ENCODE measurements at regions not wholly inside any gene's neighbourhood (a gene's known extent, or its start where the extent isn't known, plus 50 kb on each side); places are given as distances from the start of the nearest gene placed in this dataset.

- TF ChIP-seq CEBPB (IDR thresholded peaks at IDR 0.05; ENCODE audit: low read depth, low read length) (no peak), MXI1 (IDR thresholded peaks at IDR 0.05; ENCODE audit: borderline replicate concordance, low read depth, low read length) (no peak), CTCF (conservative IDR thresholded peaks at IDR 0.05; ENCODE audit: low read depth, low read length) (no peak), POLR2A (IDR thresholded peaks at IDR 0.05; ENCODE audit: low read depth, low read length) (no peak), ELK1 (IDR thresholded peaks at IDR 0.05; ENCODE audit: borderline replicate concordance, low read depth, low read length) (no peak), RCOR1 (IDR thresholded peaks at IDR 0.05; ENCODE audit: insufficient replicate concordance, low read length) (no peak), RFX5 (IDR thresholded peaks at IDR 0.05; ENCODE audit: low read depth, low read length) (no peak), RAD21 (IDR thresholded peaks at IDR 0.05; ENCODE audit: low read length) (no peak), MAZ (IDR thresholded peaks at IDR 0.05; ENCODE audit: borderline replicate concordance, low read depth, low read length) (no peak), FOS (IDR thresholded peaks at IDR 0.05; ENCODE audit: low read depth, low read length) (no peak), SMC3 (IDR thresholded peaks at IDR 0.05; ENCODE audit: low read depth, low read length) (no peak), USF2 (IDR thresholded peaks at IDR 0.05; ENCODE audit: low read depth, low read length) (no peak), BHLHE40 (IDR thresholded peaks at IDR 0.05; ENCODE audit: low read depth, low read length) (no peak)
Measured at GRCh38 chr15:87135109-87135508, 1055.4 kb downstream of the AGBL1 start.
